Progenitor cell of endocrine pancreas (in vitro differentiated cells): ENCODE measurements at regions not wholly inside any gene's neighbourhood (a gene's known extent, or its start where the extent isn't known, plus 50 kb on each side); places are given as distances from the start of the nearest gene placed in this dataset.

ENCODE experiments used
- DNase-seq: peaks from one replicate; pipeline ENCODE4 v3.0.0; 2021; ENCODE audit warnings: low spot score; ENCODE audit not compliant: unreplicated experiment
- H3K27ac Mint-ChIP-seq: 2 replicates; pipeline ENCODE4 v1.8.0; 2021; ENCODE audit warnings: mild to moderate bottlenecking, moderate library complexity, mixed read lengths
- H3K27me3 Mint-ChIP-seq: 2 replicates; pipeline ENCODE4 v1.8.0; 2021; ENCODE audit warnings: mixed read lengths
- H3K36me3 Mint-ChIP-seq: 2 replicates; pipeline ENCODE4 v1.8.0; 2022; ENCODE audit warnings: mixed read lengths; ENCODE audit not compliant: insufficient read depth
- H3K4me1 Mint-ChIP-seq: 2 replicates; pipeline ENCODE4 v1.8.0; 2021; ENCODE audit warnings: low read depth, mixed read lengths
- H3K4me3 Mint-ChIP-seq: 2 replicates; pipeline ENCODE4 v1.8.0; 2021; ENCODE audit warnings: low read depth, mild to moderate bottlenecking, moderate library complexity, mixed read lengths
- H3K9me3 Mint-ChIP-seq: 2 replicates; pipeline ENCODE4 v1.8.0; 2021; ENCODE audit warnings: low read depth, mixed read lengths
- TF ChIP-seq, protein P1 (sequence below): fragments of 200-600 bp; sonication (generic); IDR thresholded peaks from one replicate; pipeline ENCODE4 v1.5.0; 2021; ENCODE audit warnings: antibody characterized with exemption, mild to moderate bottlenecking; ENCODE audit not compliant: unreplicated experiment

DNA sequence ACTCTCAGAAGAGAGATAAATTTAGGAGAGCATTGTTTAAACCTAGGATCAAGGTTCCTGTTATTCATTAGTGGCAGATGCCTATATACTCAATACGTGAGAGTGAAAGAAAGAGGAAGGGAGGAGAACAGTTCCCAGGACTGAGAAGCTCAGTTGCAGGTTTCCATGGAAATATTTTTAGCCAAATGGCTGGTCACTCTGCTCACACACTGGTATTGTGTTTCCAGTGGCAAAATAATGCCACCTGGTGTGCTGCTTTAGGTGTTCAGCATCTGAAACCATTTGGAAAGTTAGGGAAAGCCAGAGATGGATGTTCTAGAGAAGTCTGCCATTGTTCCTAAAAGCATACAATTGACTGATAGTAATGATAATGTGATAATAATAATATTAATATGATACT, 827.7 kb downstream of the SORCS3 start:
- DNase-seq, result no peak
- Mint-ChIP-seq H3K27ac (no peak overlapping the region), H3K36me3 (no peaks in the 10 kb centered on the region), H3K4me1 (peaks cover 6% of the 10 kb centered on the region), H3K9me3 (no peaks in the 10 kb centered on the region), H3K27me3 (no peaks in the 10 kb centered on the region), H3K4me3 (no peak overlapping the region)
- TF ChIP-seq, protein P1, sequence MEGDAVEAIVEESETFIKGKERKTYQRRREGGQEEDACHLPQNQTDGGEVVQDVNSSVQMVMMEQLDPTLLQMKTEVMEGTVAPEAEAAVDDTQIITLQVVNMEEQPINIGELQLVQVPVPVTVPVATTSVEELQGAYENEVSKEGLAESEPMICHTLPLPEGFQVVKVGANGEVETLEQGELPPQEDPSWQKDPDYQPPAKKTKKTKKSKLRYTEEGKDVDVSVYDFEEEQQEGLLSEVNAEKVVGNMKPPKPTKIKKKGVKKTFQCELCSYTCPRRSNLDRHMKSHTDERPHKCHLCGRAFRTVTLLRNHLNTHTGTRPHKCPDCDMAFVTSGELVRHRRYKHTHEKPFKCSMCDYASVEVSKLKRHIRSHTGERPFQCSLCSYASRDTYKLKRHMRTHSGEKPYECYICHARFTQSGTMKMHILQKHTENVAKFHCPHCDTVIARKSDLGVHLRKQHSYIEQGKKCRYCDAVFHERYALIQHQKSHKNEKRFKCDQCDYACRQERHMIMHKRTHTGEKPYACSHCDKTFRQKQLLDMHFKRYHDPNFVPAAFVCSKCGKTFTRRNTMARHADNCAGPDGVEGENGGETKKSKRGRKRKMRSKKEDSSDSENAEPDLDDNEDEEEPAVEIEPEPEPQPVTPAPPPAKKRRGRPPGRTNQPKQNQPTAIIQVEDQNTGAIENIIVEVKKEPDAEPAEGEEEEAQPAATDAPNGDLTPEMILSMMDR, result no peak

DNA sequence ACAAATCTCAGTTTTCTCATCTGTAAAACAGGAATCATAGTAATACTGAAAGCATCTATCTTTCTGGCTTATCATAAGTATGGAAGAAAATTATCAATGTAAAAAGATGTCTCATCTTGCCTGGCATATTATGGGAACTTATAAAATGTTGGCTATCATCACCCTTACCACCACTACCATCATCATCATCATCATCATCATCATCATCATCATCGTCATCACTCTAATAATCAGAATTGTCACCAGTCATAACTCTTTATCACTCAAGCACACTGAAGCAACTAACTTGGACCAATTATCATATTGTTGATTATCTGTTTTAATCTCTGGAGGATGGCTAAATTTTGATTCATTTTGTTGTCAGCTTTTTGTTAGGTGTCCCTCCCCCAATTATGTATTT, 825.4 kb downstream of the SORCS3 start:
- peaks cover 6% of the 10 kb centered on the region for H3K4me1 Mint-ChIP-seq
- DNase-seq, result no peak
- H3K36me3 Mint-ChIP-seq, result no peaks in the 10 kb centered on the region
- no peak overlapping the region for H3K27ac Mint-ChIP-seq
- no peak overlapping the region for H3K4me3 Mint-ChIP-seq
- TF ChIP-seq, protein P1, result no peak
- H3K27me3 Mint-ChIP-seq, result no peaks in the 10 kb centered on the region
- H3K9me3 Mint-ChIP-seq, result peaks cover 6% of the 10 kb centered on the region

DNA sequence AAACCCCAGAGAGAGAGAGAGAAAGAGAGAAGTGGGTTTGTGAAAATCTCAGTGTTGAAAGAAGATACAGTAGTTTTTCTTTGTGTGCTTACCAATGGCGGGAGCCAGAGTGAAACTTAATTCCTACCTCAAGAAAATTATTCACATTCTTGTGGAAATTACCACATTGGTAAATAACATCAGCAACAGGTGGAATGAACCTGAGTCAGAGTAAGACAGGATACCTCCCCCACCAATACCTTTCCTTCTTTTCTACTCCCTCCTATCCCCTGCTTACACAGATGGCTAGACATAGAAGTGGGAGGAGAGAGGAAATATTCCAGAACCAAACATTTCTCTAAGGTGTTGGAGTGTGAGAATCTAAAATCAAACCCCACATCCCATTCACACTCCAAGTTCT, 793.9 kb downstream of the SORCS3 start:
- H3K9me3 Mint-ChIP-seq, result no peaks in the 10 kb centered on the region
- TF ChIP-seq, protein P1, result no peak
- no peaks in the 10 kb centered on the region for H3K36me3 Mint-ChIP-seq
- H3K4me3 Mint-ChIP-seq, result no peak overlapping the region
- H3K4me1 Mint-ChIP-seq, result no peaks in the 10 kb centered on the region
- H3K27me3 Mint-ChIP-seq, result no peaks in the 10 kb centered on the region
- DNase-seq, result no peak
- H3K27ac Mint-ChIP-seq, result no peak overlapping the region

DNA sequence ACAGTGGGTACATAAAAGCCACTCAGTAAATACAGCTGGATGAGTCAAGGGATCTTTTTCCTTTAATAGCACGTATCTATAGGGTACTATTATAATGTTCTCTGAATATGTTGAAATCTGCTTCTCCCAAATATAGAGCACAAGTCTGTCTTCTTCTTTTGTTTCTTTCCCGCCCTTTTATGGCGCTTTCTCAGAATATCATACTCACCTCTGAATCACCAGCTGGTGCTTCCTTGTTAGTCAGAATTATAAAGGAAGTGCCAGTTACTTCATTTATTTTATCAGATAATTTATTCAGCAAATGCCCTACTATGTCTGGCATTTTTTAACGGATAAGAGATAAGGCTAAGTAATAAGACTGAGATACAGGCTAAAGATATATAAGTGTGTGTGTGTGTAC, 772.9 kb downstream of the SORCS3 start:
- no peak for DNase-seq
- Mint-ChIP-seq H3K27me3 (no peaks in the 10 kb centered on the region), H3K36me3 (no peaks in the 10 kb centered on the region), H3K27ac (no peak overlapping the region), H3K4me1 (no peaks in the 10 kb centered on the region), H3K9me3 (no peaks in the 10 kb centered on the region), H3K4me3 (no peak overlapping the region)
- TF ChIP-seq, protein P1, result no peak

DNA sequence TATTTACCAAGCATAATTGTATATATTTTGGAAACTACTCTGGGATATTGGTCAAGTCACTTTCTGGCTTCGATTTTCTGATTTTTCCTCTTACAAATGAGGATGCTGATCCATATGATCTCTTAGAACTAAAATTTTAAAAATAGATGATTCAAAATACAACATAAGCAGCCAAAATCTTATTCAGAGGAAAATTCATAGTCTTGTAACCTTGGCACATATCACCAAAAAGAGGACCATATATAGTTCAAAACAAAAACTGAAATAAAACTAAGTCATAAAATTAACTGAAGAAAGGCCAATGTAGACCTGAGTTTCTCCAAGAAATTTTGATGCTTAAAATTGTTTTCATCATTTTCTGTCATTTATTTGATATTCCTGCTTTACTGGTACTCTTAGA, 768.3 kb downstream of the SORCS3 start:
- Mint-ChIP-seq H3K4me1 (no peaks in the 10 kb centered on the region), H3K4me3 (no peak overlapping the region), H3K27me3 (no peaks in the 10 kb centered on the region), H3K27ac (no peak overlapping the region), H3K9me3 (no peaks in the 10 kb centered on the region), H3K36me3 (no peaks in the 10 kb centered on the region)
- no peak for DNase-seq
- TF ChIP-seq, protein P1, result no peak

DNA sequence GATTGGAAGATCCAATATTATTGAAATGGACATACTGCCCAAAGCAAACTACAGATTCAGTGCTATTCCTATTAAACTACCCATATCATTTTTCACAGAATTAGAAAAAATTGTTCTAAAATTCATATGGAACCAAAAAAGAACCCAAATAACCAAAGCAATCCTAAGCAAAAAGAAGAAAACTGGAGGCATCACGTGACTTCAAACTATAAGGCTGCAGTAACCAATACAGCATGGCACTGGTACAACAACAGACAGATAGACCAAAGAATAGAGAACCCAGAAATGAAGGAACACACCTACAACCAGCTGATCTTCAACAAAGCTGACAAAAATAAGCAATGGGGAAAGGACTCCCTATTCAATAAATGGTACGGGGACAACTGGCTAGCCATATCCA, 765.4 kb downstream of the SORCS3 start:
- Mint-ChIP-seq H3K4me1 (no peaks in the 10 kb centered on the region), H3K27ac (no peak overlapping the region)

More for the DNA sequence above, 765.4 kb downstream of the SORCS3 start:
- TF ChIP-seq, protein P1, result no peak
- no peaks in the 10 kb centered on the region for H3K36me3 Mint-ChIP-seq
- H3K27me3 Mint-ChIP-seq, result no peaks in the 10 kb centered on the region
- peaks cover 3% of the 10 kb centered on the region for H3K9me3 Mint-ChIP-seq
- H3K4me3 Mint-ChIP-seq, result no peak overlapping the region
- DNase-seq, result no peak
